Retinal pigment epithelial cell (primary cell): ENCODE measurements at regions not wholly inside any gene's neighbourhood (a gene's known extent, or its start where the extent isn't known, plus 50 kb on each side); places are given as distances from the start of the nearest gene placed in this dataset.

Experiments used
- DNase-seq: peaks from one replicate; pipeline ENCODE4 v3.0.0-alpha.2; 2010; ENCODE audit warnings: low read depth
- H3K4me3 ChIP-seq: 2 replicates; pipeline ENCODE4 v1.5.1; 2011; ENCODE audit warnings: mild to moderate bottlenecking, low read length, control low read depth, moderate library complexity
- TF ChIP-seq, protein P1 (sequence below): conservative IDR thresholded peaks from 2 replicates; pipeline ENCODE4 v1.5.1; 2011; ENCODE audit warnings: low read depth, low read length, control low read depth, inconsistent platforms

- no peak for DNase-seq
- no peak overlapping the region for H3K4me3 ChIP-seq
- TF ChIP-seq, protein P1, sequence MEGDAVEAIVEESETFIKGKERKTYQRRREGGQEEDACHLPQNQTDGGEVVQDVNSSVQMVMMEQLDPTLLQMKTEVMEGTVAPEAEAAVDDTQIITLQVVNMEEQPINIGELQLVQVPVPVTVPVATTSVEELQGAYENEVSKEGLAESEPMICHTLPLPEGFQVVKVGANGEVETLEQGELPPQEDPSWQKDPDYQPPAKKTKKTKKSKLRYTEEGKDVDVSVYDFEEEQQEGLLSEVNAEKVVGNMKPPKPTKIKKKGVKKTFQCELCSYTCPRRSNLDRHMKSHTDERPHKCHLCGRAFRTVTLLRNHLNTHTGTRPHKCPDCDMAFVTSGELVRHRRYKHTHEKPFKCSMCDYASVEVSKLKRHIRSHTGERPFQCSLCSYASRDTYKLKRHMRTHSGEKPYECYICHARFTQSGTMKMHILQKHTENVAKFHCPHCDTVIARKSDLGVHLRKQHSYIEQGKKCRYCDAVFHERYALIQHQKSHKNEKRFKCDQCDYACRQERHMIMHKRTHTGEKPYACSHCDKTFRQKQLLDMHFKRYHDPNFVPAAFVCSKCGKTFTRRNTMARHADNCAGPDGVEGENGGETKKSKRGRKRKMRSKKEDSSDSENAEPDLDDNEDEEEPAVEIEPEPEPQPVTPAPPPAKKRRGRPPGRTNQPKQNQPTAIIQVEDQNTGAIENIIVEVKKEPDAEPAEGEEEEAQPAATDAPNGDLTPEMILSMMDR, result no peak
These were observed 313.2 kb downstream of the NR4A2 start for GRCh38 chr2:156019341-156019740.

DNA sequence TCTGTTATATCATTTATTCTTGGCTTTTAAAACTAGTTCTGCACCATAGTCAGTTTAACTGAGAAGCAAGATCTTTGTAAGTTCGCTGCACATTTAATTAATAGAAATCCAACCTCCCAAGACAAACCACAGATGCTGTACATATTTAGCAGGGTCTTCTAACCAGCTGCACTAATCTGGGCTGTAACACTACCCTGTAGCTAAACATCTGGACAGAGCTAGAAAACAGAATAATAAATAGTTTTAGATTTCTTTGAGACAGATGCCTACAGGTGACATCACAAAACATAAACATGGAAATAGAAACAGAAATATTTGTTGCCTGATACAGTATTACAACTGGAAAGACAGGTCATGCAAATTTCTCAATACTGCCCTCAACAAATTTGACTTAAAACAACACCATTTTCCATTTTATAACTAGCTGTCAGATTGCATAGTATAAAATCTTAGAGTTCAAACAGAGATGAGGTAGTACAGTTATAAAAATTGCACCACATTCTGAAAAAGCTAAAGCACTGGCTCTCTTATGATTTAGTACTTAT is 315.1 kb downstream of the NR4A2 start:
- DNase-seq, result no peak
- H3K4me3 ChIP-seq, result no peak overlapping the region
- TF ChIP-seq, protein P1, result no peak

DNA sequence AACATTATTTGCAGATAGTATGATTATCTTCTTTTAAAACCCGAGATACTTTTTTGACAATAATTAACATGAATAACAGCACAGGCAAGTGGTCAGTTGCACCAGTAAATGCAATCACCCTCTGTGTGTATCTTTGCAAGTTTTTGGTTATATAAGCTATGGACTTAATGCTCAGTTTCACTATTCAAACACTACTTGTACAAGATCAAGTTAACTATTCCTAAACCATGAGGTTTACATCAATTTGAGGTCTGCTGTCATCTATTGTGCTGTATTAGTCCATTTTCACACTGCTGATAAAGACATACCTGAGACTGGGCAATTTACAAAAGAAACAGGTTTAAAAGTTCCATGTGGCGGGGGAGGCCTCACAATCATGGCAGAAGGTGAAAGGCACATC is 323.2 kb downstream of the NR4A2 start:
- no peak for DNase-seq
- TF ChIP-seq, protein P1, result no peak
- no peak overlapping the region for H3K4me3 ChIP-seq

DNA sequence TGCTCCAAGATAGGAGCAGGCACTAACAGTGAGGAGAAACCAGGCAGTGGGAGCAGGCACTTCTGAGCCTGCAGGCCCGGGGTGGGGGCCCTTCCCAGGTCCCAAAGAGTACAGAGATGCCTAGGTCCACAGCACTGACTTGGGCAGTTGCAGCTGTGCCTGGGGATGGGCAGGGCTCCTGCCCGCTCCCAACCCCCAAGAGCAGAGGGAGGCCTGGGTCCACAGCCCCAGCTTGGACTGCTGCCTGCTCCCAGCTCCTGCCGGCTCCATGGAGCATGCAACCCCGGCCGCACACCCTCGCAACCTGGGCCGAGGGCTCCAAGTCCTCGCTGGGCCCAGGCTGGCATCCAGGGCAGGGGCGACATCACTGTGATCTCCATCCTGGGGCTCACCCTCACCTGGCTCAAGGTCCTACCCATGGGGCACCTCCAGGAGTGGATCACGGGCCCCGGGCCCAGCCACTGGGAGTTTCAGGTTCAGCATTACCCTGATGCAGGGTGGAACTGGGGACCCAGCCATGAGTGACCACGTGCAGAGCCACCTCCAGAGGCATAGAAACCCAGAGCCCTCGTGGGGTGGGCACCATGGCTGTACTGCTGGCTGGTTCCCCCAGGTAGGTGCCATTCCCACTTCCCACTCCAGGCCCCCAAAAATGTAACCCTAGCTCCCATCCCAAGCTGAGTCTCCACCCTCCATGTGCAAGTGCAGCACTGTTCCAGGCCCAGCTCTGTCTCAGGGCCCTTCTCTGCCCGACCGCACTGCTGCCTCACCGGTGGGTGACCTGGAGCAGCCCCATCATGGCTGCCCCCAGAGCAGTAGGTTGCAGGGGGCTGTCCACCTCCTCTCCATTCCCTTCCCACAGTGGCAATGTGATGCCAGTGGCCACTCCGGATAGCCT is 325.6 kb downstream of the NR4A2 start:
- no peak overlapping the region for H3K4me3 ChIP-seq
- DNase-seq, result no peak

DNA sequence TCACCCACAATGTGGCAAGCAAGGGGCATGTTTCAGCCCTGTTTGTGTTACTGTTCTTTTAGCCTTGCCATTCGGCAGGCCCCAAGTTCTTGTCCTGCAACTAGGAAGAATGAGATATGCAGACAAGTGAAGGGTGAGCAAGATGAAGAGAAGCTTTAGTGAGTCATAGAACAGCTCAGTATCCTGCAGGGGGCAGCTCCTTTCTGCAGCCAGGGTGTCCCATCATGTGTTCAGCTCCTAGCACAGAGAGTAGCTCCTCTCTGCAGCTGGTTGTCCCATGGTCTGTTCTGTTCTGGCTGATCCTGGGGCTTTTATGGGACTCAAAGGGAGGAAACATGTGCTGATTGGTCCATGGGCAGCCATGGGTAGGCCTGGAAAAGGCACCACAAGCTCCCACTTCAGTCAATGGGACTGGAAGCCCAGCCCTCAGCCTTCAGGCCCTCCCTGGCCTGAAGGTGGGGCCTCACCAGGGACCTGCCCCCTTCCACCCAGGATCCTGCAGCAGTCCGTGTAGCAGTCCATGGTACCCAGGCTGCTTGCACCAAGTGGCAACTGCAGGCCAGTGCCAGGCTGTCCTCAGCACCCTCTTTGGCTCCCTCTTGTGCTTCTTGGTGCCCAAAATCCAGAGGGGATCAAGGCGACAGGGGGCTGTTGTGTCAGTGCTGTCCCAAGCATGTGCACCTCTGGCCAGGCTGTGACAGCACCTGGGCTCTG is 326.4 kb downstream of the NR4A2 start:
- TF ChIP-seq, protein P1, result no peak
- H3K4me3 ChIP-seq, result no peak overlapping the region
- no peak for DNase-seq

More for the DNA sequence above, 325.6 kb downstream of the NR4A2 start:
- TF ChIP-seq, protein P1, result no peak

DNA sequence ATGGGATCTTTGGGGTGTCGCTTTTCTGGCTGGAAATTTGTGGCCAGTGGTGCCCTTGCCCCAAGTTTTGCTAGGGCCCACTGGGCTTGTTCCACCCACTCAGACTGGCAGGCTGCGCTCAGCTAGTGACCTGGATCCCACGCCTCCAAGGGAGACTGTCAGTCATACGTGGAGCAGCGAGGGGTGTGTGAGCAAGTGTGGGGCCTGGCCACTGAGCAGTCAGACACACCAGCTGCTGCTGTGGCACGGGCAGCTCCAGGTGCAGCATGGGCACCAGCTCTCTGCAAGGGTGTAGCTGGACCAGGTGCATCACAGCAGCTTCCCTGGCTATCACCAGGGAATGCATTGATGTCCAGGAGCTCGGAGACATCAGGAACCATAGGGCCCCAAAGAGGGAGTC is 327.0 kb downstream of the NR4A2 start:
- no peak for DNase-seq
- TF ChIP-seq, protein P1, result no peak

More for the DNA sequence above, 327.0 kb downstream of the NR4A2 start:
- H3K4me3 ChIP-seq, result no peak overlapping the region
